ENCODE measurements at regions not wholly inside any gene's neighbourhood (a gene's known extent, or its start where the extent isn't known, plus 50 kb on each side); places are given as distances from the start of the nearest gene placed in this dataset.

DNA sequence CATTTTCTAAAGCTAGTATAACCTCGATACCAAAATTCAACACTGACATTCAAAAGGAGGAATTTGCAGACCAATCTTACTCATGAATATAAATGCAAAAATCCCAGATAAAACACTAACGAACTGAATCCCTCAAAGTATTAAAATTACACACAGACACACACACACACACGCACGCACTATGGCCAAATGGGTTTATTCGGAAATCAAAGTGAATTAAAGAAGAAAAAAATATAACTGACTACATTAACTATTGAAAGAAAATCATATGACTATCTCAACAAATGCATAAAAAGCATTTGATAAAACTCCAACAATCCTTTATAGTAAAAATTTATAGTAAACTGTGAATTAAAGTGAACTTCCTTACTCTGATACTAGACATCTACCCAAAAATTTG lies 97.9 kb upstream of the HNRNPA3 start:
- no peak overlapping the region for H3K27ac Mint-ChIP-seq
- no peak for TF ChIP-seq ZNF416 (CRISPR knock-in tag; IDR thresholded peaks at IDR 0.05)
- TF ChIP-seq NR2C2 (CRISPR knock-in tag; IDR thresholded peaks at IDR 0.05): no peak
- TF ChIP-seq, protein P1, sequence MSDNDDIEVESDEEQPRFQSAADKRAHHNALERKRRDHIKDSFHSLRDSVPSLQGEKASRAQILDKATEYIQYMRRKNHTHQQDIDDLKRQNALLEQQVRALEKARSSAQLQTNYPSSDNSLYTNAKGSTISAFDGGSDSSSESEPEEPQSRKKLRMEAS (CRISPR knock-in tag; IDR thresholded peaks at IDR 0.05): no peak
- TF ChIP-seq, protein P2, sequence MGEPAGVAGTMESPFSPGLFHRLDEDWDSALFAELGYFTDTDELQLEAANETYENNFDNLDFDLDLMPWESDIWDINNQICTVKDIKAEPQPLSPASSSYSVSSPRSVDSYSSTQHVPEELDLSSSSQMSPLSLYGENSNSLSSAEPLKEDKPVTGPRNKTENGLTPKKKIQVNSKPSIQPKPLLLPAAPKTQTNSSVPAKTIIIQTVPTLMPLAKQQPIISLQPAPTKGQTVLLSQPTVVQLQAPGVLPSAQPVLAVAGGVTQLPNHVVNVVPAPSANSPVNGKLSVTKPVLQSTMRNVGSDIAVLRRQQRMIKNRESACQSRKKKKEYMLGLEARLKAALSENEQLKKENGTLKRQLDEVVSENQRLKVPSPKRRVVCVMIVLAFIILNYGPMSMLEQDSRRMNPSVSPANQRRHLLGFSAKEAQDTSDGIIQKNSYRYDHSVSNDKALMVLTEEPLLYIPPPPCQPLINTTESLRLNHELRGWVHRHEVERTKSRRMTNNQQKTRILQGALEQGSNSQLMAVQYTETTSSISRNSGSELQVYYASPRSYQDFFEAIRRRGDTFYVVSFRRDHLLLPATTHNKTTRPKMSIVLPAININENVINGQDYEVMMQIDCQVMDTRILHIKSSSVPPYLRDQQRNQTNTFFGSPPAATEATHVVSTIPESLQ (CRISPR knock-in tag; IDR thresholded peaks at IDR 0.05): no peak
- TF ChIP-seq, protein P3, sequence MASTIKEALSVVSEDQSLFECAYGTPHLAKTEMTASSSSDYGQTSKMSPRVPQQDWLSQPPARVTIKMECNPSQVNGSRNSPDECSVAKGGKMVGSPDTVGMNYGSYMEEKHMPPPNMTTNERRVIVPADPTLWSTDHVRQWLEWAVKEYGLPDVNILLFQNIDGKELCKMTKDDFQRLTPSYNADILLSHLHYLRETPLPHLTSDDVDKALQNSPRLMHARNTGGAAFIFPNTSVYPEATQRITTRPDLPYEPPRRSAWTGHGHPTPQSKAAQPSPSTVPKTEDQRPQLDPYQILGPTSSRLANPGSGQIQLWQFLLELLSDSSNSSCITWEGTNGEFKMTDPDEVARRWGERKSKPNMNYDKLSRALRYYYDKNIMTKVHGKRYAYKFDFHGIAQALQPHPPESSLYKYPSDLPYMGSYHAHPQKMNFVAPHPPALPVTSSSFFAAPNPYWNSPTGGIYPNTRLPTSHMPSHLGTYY (CRISPR knock-in tag; IDR thresholded peaks at IDR 0.05): no peak
- no peak for TF ChIP-seq NFATC4 (CRISPR knock-in tag; IDR thresholded peaks at IDR 0.05)
- TF ChIP-seq, protein P4, sequence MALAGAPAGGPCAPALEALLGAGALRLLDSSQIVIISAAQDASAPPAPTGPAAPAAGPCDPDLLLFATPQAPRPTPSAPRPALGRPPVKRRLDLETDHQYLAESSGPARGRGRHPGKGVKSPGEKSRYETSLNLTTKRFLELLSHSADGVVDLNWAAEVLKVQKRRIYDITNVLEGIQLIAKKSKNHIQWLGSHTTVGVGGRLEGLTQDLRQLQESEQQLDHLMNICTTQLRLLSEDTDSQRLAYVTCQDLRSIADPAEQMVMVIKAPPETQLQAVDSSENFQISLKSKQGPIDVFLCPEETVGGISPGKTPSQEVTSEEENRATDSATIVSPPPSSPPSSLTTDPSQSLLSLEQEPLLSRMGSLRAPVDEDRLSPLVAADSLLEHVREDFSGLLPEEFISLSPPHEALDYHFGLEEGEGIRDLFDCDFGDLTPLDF (CRISPR knock-in tag; IDR thresholded peaks at IDR 0.05): no peak
- TF ChIP-seq MXD4 (CRISPR knock-in tag; IDR thresholded peaks at IDR 0.05; ENCODE audit: borderline replicate concordance): no peak
- TF ChIP-seq, protein P5, sequence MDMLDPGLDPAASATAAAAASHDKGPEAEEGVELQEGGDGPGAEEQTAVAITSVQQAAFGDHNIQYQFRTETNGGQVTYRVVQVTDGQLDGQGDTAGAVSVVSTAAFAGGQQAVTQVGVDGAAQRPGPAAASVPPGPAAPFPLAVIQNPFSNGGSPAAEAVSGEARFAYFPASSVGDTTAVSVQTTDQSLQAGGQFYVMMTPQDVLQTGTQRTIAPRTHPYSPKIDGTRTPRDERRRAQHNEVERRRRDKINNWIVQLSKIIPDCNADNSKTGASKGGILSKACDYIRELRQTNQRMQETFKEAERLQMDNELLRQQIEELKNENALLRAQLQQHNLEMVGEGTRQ (CRISPR knock-in tag; IDR thresholded peaks at IDR 0.05): no peak
- TF ChIP-seq, protein P6, sequence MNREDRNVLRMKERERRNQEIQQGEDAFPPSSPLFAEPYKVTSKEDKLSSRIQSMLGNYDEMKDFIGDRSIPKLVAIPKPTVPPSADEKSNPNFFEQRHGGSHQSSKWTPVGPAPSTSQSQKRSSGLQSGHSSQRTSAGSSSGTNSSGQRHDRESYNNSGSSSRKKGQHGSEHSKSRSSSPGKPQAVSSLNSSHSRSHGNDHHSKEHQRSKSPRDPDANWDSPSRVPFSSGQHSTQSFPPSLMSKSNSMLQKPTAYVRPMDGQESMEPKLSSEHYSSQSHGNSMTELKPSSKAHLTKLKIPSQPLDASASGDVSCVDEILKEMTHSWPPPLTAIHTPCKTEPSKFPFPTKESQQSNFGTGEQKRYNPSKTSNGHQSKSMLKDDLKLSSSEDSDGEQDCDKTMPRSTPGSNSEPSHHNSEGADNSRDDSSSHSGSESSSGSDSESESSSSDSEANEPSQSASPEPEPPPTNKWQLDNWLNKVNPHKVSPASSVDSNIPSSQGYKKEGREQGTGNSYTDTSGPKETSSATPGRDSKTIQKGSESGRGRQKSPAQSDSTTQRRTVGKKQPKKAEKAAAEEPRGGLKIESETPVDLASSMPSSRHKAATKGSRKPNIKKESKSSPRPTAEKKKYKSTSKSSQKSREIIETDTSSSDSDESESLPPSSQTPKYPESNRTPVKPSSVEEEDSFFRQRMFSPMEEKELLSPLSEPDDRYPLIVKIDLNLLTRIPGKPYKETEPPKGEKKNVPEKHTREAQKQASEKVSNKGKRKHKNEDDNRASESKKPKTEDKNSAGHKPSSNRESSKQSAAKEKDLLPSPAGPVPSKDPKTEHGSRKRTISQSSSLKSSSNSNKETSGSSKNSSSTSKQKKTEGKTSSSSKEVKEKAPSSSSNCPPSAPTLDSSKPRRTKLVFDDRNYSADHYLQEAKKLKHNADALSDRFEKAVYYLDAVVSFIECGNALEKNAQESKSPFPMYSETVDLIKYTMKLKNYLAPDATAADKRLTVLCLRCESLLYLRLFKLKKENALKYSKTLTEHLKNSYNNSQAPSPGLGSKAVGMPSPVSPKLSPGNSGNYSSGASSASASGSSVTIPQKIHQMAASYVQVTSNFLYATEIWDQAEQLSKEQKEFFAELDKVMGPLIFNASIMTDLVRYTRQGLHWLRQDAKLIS (CRISPR knock-in tag; IDR thresholded peaks at IDR 0.05; ENCODE audit: borderline replicate concordance): no peak
- TF ChIP-seq, protein P7, sequence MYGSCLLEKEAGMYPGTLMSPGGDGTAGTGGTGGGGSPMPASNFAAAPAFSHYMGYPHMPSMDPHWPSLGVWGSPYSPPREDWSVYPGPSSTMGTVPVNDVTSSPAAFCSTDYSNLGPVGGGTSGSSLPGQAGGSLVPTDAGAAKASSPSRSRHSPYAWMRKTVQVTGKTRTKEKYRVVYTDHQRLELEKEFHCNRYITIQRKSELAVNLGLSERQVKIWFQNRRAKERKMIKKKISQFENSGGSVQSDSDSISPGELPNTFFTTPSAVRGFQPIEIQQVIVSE (CRISPR knock-in tag; IDR thresholded peaks at IDR 0.05; ENCODE audit: borderline replicate concordance): no peak
- TF ChIP-seq, protein P8, sequence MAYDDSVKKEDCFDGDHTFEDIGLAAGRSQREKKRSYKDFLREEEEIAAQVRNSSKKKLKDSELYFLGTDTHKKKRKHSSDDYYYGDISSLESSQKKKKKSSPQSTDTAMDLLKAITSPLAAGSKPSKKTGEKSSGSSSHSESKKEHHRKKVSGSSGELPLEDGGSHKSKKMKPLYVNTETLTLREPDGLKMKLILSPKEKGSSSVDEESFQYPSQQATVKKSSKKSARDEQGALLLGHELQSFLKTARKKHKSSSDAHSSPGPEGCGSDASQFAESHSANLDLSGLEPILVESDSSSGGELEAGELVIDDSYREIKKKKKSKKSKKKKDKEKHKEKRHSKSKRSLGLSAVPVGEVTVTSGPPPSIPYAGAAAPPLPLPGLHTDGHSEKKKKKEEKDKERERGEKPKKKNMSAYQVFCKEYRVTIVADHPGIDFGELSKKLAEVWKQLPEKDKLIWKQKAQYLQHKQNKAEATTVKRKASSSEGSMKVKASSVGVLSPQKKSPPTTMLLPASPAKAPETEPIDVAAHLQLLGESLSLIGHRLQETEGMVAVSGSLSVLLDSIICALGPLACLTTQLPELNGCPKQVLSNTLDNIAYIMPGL (CRISPR knock-in tag; IDR thresholded peaks at IDR 0.05): no peak
- no peak for TF ChIP-seq ZBTB21 (CRISPR knock-in tag; IDR thresholded peaks at IDR 0.05; ENCODE audit: borderline replicate concordance)
- TF ChIP-seq NR1H2 (CRISPR knock-in tag; IDR thresholded peaks at IDR 0.05): no peak
- TF ChIP-seq JUN (CRISPR knock-in tag; IDR thresholded peaks at IDR 0.05): no peak
- H3K27me3 Mint-ChIP-seq (ENCODE audit: low read depth): no peaks in the 10 kb centered on the region
- no peak overlapping the region for H3K4me3 Mint-ChIP-seq
- DNase-seq (ENCODE audit: low spot score): no peak
- ATAC-seq: no peak
- no peaks in the 10 kb centered on the region for H3K9me3 Mint-ChIP-seq
- CTCF ChIA-PET: interaction anchor here (1.0 to 1.4 kb wide), 2 partner anchors 34 to 461 kb away, joined by 3 to 7 read pairs; no protein-coding TSS in a partner anchor
- POLR2A ChIA-PET: no interaction called here
- H3K36me3 Mint-ChIP-seq: no peaks in the 10 kb centered on the region
- peaks cover 20% of the 10 kb centered on the region for H3K4me1 Mint-ChIP-seq

All from WTC11 (cell line).